Mesenchymal stem cell (in vitro differentiated cells and primary cell): ENCODE measurements at regions not wholly inside any gene's neighbourhood (a gene's known extent, or its start where the extent isn't known, plus 50 kb on each side); places are given as distances from the start of the nearest gene placed in this dataset.

Source experiments
- DNase-seq: peaks from one replicate; pipeline ENCODE4 v3.0.0-alpha.2; 2013
- H2AFZ ChIP-seq: one replicate; pipeline ENCODE4 v1.6.1; 2013; ENCODE audit warnings: low read depth, mild to moderate bottlenecking, control low read depth, inconsistent platforms, low read length, moderate library complexity
- H2AK5ac ChIP-seq: 2 replicates; pipeline ENCODE4 v1.6.1; 2013; ENCODE audit warnings: low read length, moderate library complexity, mild to moderate bottlenecking, inconsistent platforms; ENCODE audit not compliant: severe bottlenecking
- H2BK120ac ChIP-seq: one replicate; pipeline ENCODE4 v1.6.1; 2013; ENCODE audit warnings: low read depth, mild to moderate bottlenecking, inconsistent platforms, low read length, moderate library complexity
- H2BK12ac ChIP-seq, 2 experiments: one replicate each; pipeline ENCODE4 v1.6.1; 2013; ENCODE audit warnings: inconsistent platforms in 2 of 2, low read length in 2 of 2, mild to moderate bottlenecking in 2 of 2, moderate library complexity in 2 of 2, control low read depth in 1 of 2
- H2BK15ac ChIP-seq: one replicate; pipeline ENCODE4 v1.6.1; 2013; ENCODE audit warnings: mild to moderate bottlenecking, low read depth, inconsistent platforms; ENCODE audit not compliant: poor library complexity, severe bottlenecking
- H2BK5ac ChIP-seq: 2 replicates; pipeline ENCODE4 v1.6.1; 2013; ENCODE audit warnings: low read depth, mild to moderate bottlenecking, low read length, control low read depth, inconsistent platforms; ENCODE audit not compliant: poor library complexity, severe bottlenecking
- H3K14ac ChIP-seq, 2 experiments: one replicate each; pipeline ENCODE4 v1.6.1; 2013; ENCODE audit warnings: inconsistent platforms in 2 of 2, low read length in 2 of 2, control low read depth in 1 of 2, mild to moderate bottlenecking in 1 of 2, moderate library complexity in 1 of 2
- H3K18ac ChIP-seq, 2 experiments: one replicate each; pipeline ENCODE4 v1.6.1; 2013; ENCODE audit warnings: inconsistent platforms in 2 of 2, low read length in 2 of 2, control low read depth in 1 of 2, low read depth in 1 of 2, mild to moderate bottlenecking in 1 of 2
- H3K23ac ChIP-seq, 2 experiments: one replicate each; pipeline ENCODE4 v1.6.1; 2013; ENCODE audit warnings: inconsistent platforms in 2 of 2, low read length in 2 of 2, mild to moderate bottlenecking in 2 of 2, moderate library complexity in 2 of 2, control low read depth in 1 of 2
- H3K27ac ChIP-seq: 2 replicates; pipeline ENCODE4 v1.5.1; 2013; ENCODE audit warnings: mild to moderate bottlenecking, moderate library complexity, low read length, control low read depth, inconsistent platforms; ENCODE audit not compliant: poor library complexity, severe bottlenecking
- H3K27me3 ChIP-seq, 2 experiments: 2 replicates each; pipeline versions ENCODE4 v1.6.1 to v1.7.0; 2013; ENCODE audit warnings: low read length in 2 of 2, mild to moderate bottlenecking in 2 of 2, moderate library complexity in 2 of 2, control low read depth in 1 of 2, inconsistent platforms in 1 of 2; ENCODE audit not compliant: control insufficient read depth in 1 of 2, insufficient read depth in 1 of 2
- H3K36me3 ChIP-seq, 2 experiments: 2 replicates each; pipeline versions ENCODE4 v1.6.1 to v1.7.0; 2013; ENCODE audit warnings: low read length in 2 of 2, control low read depth in 1 of 2, inconsistent platforms in 1 of 2, low read depth in 1 of 2, mild to moderate bottlenecking in 1 of 2; ENCODE audit not compliant: insufficient read depth in 2 of 2, control insufficient read depth in 1 of 2
- H3K4ac ChIP-seq, 2 experiments: one replicate each; pipeline ENCODE4 v1.6.1; 2013; ENCODE audit warnings: inconsistent platforms in 2 of 2, low read length in 2 of 2, mild to moderate bottlenecking in 2 of 2, moderate library complexity in 2 of 2, control low read depth in 1 of 2, low read depth in 1 of 2
- H3K4me1 ChIP-seq: 2 replicates; pipeline ENCODE4 v1.6.1; 2013; ENCODE audit warnings: low read depth, low read length, control low read depth; ENCODE audit not compliant: control insufficient read depth, insufficient read depth
- H3K4me2 ChIP-seq: 2 replicates; pipeline ENCODE4 v1.6.1; 2013; ENCODE audit warnings: low read length, mild to moderate bottlenecking, inconsistent platforms; ENCODE audit not compliant: poor library complexity, severe bottlenecking
- H3K4me3 ChIP-seq, 2 experiments: 2 replicates each; pipeline versions ENCODE4 v1.5.1 to v1.7.0; 2013; ENCODE audit warnings: low read length in 2 of 2, mild to moderate bottlenecking in 2 of 2, control low read depth in 1 of 2, low read depth in 1 of 2; ENCODE audit not compliant: insufficient read depth in 1 of 2
- H3K79me1 ChIP-seq: replicated peaks from 2 replicates; pipeline ENCODE4 v1.6.1; 2013; ENCODE audit warnings: mild to moderate bottlenecking, control low read depth, low read length, inconsistent platforms; ENCODE audit not compliant: poor library complexity, severe bottlenecking
- H3K9ac ChIP-seq: 2 replicates; pipeline ENCODE4 v1.7.0; 2013; ENCODE audit warnings: mild to moderate bottlenecking, low read length, moderate library complexity
- H3K9me3 ChIP-seq: 2 replicates; pipeline ENCODE4 v1.7.0; 2013; ENCODE audit warnings: mild to moderate bottlenecking, low read length; ENCODE audit not compliant: control insufficient read depth
- H4K8ac ChIP-seq: one replicate; pipeline ENCODE4 v1.6.1; 2013; ENCODE audit warnings: inconsistent platforms, mild to moderate bottlenecking, low read length, moderate library complexity
- H4K91ac ChIP-seq: one replicate; pipeline ENCODE4 v1.6.1; 2013; ENCODE audit warnings: mild to moderate bottlenecking, low read length, inconsistent platforms
- WGBS: methylation state at CpG from one replicate; pipeline ENCODE4 v1.1.7; 2013; ENCODE audit warnings: mixed read lengths; 5-methylcytosine and 5-hydroxymethylcytosine counted together

DNA sequence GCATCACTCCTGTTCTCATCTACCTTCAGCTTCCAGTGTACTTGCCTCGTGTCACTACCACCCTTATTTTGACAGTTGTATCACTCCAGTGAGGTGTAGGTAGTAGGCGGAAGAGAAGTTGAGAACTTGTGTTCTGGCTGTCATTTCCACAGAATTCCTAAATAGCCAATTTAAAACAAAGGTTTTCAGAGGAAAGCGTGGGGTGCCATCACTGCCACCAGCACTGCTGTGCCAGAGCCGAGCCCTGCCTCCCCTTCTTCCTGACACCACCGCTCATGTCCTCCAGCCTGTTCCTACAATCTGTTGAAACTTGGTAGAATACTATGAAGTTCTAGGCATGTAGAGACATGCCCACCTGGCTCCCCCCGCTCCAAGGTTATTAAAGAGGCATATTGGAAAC lies 215.8 kb downstream of the TANC2 start:
- no peak overlapping the region for H3K4me2 ChIP-seq
- H3K4ac ChIP-seq, result peak overlapping the region in 1 of 2 experiments; percentile 50
- no peak overlapping the region for H2BK5ac ChIP-seq
- no peak overlapping the region for H3K18ac ChIP-seq
- H2BK120ac ChIP-seq, result no peak overlapping the region
- no peak overlapping the region for H3K9ac ChIP-seq
- no peak overlapping the region for H2AFZ ChIP-seq
- H3K14ac ChIP-seq, result no peak overlapping the region
- no peak overlapping the region for H3K4me3 ChIP-seq
- H3K79me1 ChIP-seq, result peaks cover 22% of the 10 kb centered on the region
- no peak for DNase-seq
- H4K91ac ChIP-seq, result no peak overlapping the region
- H2BK15ac ChIP-seq, result no peak overlapping the region
- no peak overlapping the region for H2AK5ac ChIP-seq
- peak overlapping the region in 1 of 2 experiments; percentile 45 for H2BK12ac ChIP-seq
- no peaks in the 10 kb centered on the region for H3K9me3 ChIP-seq
- no peak overlapping the region for H4K8ac ChIP-seq
- no peaks in the 10 kb centered on the region for H3K27me3 ChIP-seq
- H3K4me1 ChIP-seq, result no peaks in the 10 kb centered on the region
- H3K27ac ChIP-seq, result no peak overlapping the region
- peaks cover 0 to 13% of the 10 kb centered on the region in 2 experiments for H3K36me3 ChIP-seq
- WGBS, result 100% methylated on average over 4 of the region's 6 CpGs
- H3K23ac ChIP-seq, result no peak overlapping the region

DNA sequence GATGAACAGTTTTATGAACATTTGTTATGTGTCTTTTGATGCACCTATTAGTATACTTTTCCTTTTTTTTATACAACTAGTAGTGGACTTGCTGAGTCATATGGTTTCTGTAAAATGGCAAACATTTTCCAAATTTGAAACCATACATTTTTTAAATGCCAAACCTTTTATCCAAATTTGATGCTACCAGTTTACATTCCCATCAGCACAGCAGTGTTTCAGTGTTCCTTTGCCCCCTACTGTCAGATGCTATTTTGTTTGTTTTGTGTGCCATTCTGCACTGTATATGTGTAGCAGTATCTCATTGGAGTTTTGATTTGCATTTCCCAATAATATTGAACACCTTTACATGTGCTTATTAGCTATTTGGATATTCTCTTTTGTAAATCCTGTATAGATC lies 219.4 kb downstream of the TANC2 start:
- peaks cover 1% of the 10 kb centered on the region for H3K4me1 ChIP-seq
- no peaks in the 10 kb centered on the region for H3K27me3 ChIP-seq
- no peak overlapping the region for H3K27ac ChIP-seq
- H4K91ac ChIP-seq, result no peak overlapping the region
- H2AFZ ChIP-seq, result no peak overlapping the region
- no peak overlapping the region for H2BK120ac ChIP-seq
- H3K36me3 ChIP-seq, result peaks cover 0 to 13% of the 10 kb centered on the region in 2 experiments
- no peak overlapping the region for H2AK5ac ChIP-seq
- H3K79me1 ChIP-seq, result peaks cover 25% of the 10 kb centered on the region
- no peak overlapping the region for H3K4me3 ChIP-seq
- H4K8ac ChIP-seq, result no peak overlapping the region
- H2BK12ac ChIP-seq, result no peak overlapping the region
- H3K9me3 ChIP-seq, result no peaks in the 10 kb centered on the region
- no peak for DNase-seq
- H3K18ac ChIP-seq, result no peak overlapping the region
- H3K23ac ChIP-seq, result no peak overlapping the region
- H3K4ac ChIP-seq, result no peak overlapping the region
- H2BK5ac ChIP-seq, result no peak overlapping the region
- H3K14ac ChIP-seq, result no peak overlapping the region
- H3K4me2 ChIP-seq, result no peak overlapping the region
- H2BK15ac ChIP-seq, result no peak overlapping the region
- no peak overlapping the region for H3K9ac ChIP-seq

DNA sequence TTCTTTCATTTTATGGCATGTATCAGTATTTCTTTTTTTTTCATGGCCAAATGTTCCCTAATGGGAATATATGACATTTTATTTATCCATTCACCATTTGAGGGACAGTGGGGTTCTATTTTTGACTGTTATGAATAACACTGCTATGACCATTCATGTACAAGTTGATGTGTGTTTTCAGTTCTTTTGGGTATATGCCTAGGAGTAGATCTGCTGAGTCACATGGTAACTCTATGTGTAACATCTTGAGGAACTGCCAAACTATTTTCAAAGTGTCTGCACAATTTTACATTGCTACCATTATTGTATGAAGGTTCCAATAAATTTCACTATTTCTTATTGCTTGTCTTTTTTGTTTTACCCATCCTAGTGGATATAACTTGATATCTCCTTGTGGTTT lies 223.0 kb downstream of the TANC2 start:
- Histone ChIP-seq H2AFZ (no peak overlapping the region), H2BK120ac (no peak overlapping the region), H2BK15ac (no peak overlapping the region), H2BK12ac (no peak overlapping the region), H3K18ac (no peak overlapping the region), H3K27me3 (no peaks in the 10 kb centered on the region), H3K9ac (peak overlapping the region; percentile 55), H2BK5ac (no peak overlapping the region), H3K4me3 (no peak overlapping the region), H3K4me2 (no peak overlapping the region), H3K23ac (no peak overlapping the region), H3K4ac (no peak overlapping the region), H4K8ac (no peak overlapping the region), H3K27ac (no peak overlapping the region), H4K91ac (no peak overlapping the region), H3K79me1 (peaks cover 19% of the 10 kb centered on the region), H3K9me3 (no peaks in the 10 kb centered on the region), H3K14ac (no peak overlapping the region), H3K36me3 (peaks cover 0 to 4% of the 10 kb centered on the region in 2 experiments), H2AK5ac (no peak overlapping the region), H3K4me1 (peaks cover 1% of the 10 kb centered on the region)
- no peak for DNase-seq

DNA sequence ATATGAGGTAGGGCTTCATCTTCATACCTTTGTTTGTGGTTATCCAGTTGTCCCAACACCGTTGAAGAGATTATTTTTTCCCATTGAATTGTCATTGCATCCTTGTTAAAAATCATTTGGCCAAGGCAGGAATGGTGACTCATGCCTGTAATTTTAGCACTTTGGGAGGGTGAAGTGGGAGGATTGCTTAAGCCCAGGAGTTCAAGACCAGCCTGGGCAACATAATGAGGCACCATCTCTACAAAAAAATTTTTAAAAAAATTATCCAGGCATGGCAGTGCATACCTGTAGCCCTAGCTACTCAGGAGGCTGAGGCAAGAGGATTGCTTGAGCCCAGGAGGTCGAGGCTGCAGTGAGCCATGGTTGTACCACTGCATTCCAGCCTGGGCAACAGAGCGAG lies 223.9 kb downstream of the TANC2 start:
- no peak overlapping the region for H3K14ac ChIP-seq
- no peak overlapping the region for H3K4me3 ChIP-seq
- H3K23ac ChIP-seq, result no peak overlapping the region
- no peak overlapping the region for H3K18ac ChIP-seq
- peaks cover 1% of the 10 kb centered on the region for H3K4me1 ChIP-seq
- H2BK12ac ChIP-seq, result no peak overlapping the region
- H4K91ac ChIP-seq, result no peak overlapping the region
- H2AFZ ChIP-seq, result no peak overlapping the region
- no peak overlapping the region for H3K4me2 ChIP-seq
- no peak overlapping the region for H4K8ac ChIP-seq
- H3K9ac ChIP-seq, result no peak overlapping the region
- WGBS, result 88% methylated on average over 2 of the region's 3 CpGs
- no peak overlapping the region for H2BK15ac ChIP-seq
- H3K79me1 ChIP-seq, result peaks cover 15% of the 10 kb centered on the region
- H3K4ac ChIP-seq, result no peak overlapping the region
- H3K27me3 ChIP-seq, result no peaks in the 10 kb centered on the region
- H2AK5ac ChIP-seq, result no peak overlapping the region
- H3K27ac ChIP-seq, result no peak overlapping the region
- no peak for DNase-seq
- no peaks in the 10 kb centered on the region for H3K9me3 ChIP-seq
- H2BK120ac ChIP-seq, result no peak overlapping the region
- no peak overlapping the region for H2BK5ac ChIP-seq
- H3K36me3 ChIP-seq, result peaks cover 0 to 7% of the 10 kb centered on the region in 2 experiments
